Peyer's patch (tissue), 4 donors: ENCODE measurements at regions not wholly inside any gene's neighbourhood (a gene's known extent, or its start where the extent isn't known, plus 50 kb on each side); places are given as distances from the start of the nearest gene placed in this dataset.

Source experiments
- DNase-seq, 3 donors: peaks; one replicate each; pipeline ENCODE4 v3.0.0-alpha.2; 2017 to 2019
- H3K27ac ChIP-seq, 4 donors: fragments of 200-600 bp; sonication (generic); one replicate each; pipeline ENCODE4 v1.5.1; 2016 to 2019
- H3K27me3 ChIP-seq, 2 donors: fragments of 200-600 bp; sonication (generic); one replicate each; pipeline ENCODE4 v1.5.1; 2019
- H3K36me3 ChIP-seq, 3 donors: fragments of 200-600 bp; sonication (generic); one replicate each; pipeline ENCODE4 v1.5.1; 2016 to 2019
- H3K4me1 ChIP-seq, 4 donors: fragments of 200-600 bp; sonication (generic); one replicate each; pipeline ENCODE4 v1.5.1; 2016 to 2019
- H3K4me3 ChIP-seq, 4 donors: fragments of 200-600 bp; sonication (generic); 1 replicate in 3 of 4; 2 replicates in 1 of 4; pipeline ENCODE4 v1.5.1; 2016 to 2019; ENCODE audit warnings: mild to moderate bottlenecking in 1 of 4
- H3K9me3 ChIP-seq, 4 donors: fragments of 200-600 bp; sonication (generic); one replicate each; pipeline ENCODE4 v1.5.1; 2016 to 2019; ENCODE audit warnings: mild to moderate bottlenecking in 1 of 4
- CTCF ChIP-seq, 6 experiments: fragments of 450-650 bp in 4 of 6; fragments of 200-600 bp in 2 of 6; sonication (generic) in 1 of 6; IDR thresholded peaks; one replicate each; pipeline ENCODE4 v1.5.1; 2017 to 2019; ENCODE audit warnings: antibody characterized with exemption in 6 of 6, mild to moderate bottlenecking in 3 of 6, moderate library complexity in 1 of 6
- POLR2A ChIP-seq, 2 donors: fragments of 450-650 bp; IDR thresholded peaks; one replicate each; pipeline ENCODE4 v1.5.1; 2017; ENCODE audit warnings: antibody characterized with exemption in 2 of 2, mild to moderate bottlenecking in 2 of 2, moderate library complexity in 2 of 2

GRCh38 chr20:56985066-56985685 is 281.3 kb downstream of the BMP7 start:
- H3K27ac ChIP-seq: no peak overlapping the region
- no peak for DNase-seq
- H3K36me3 ChIP-seq: no peaks in the 10 kb centered on the region
- TF ChIP-seq CTCF (IDR thresholded peaks at IDR 0.05): no peak
- TF ChIP-seq POLR2A (IDR thresholded peaks at IDR 0.05): no peak
- no peaks in the 10 kb centered on the region for H3K27me3 ChIP-seq
- H3K9me3 ChIP-seq: peaks cover 0 to 6% (median 0%) of the 10 kb centered on the region in 4 donors
- H3K4me1 ChIP-seq: no peaks in the 10 kb centered on the region
- H3K4me3 ChIP-seq: no peak overlapping the region

- Histone ChIP-seq H3K27me3 (no peaks in the 10 kb centered on the region), H3K36me3 (no peaks in the 10 kb centered on the region)
These were observed 280.0 kb downstream of the BMP7 start for GRCh38 chr20:56986476-56986875.

DNA sequence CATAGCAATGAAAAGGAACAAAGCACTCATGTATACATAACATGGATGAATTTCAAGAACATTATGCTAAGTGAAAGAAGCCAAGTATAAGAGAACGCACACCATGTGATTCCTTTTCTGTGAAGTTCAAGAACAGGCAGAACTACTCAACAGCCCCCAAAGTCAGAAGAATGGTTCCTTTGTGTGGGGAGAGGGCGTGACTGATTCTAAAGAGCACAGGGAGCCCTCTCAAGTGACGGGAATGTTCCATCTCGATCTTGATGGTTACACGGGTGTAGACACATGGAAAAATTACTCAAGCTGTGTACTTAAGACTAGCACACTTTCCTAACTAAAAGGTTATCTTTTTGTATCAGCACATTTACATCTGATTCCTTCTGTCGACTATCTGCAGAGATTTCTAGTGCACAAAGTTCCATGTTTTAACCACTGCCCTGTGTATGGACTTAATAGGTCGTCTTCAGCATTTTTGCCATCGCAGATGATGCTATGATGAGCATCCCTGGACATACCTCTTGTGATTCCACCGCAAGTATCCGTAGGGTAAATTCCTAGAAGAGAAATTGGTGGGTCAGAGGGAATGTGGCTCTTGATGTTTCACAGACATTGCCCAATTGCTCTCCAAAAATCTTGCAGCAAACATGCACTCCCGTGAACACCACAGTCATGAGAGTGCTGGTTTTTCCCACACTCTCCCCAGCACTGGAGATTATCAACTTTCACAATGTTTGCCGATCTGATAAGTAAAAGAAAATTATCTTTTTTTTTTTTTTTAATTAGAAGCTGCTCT is 279.3 kb downstream of the BMP7 start:
- Histone ChIP-seq H3K36me3 (no peaks in the 10 kb centered on the region), H3K27ac (no peak overlapping the region), H3K27me3 (no peaks in the 10 kb centered on the region)

More at GRCh38 chr20:56986476-56986875, 280.0 kb downstream of the BMP7 start:
- Histone ChIP-seq H3K27ac (no peak overlapping the region), H3K4me3 (no peak overlapping the region), H3K9me3 (peaks cover 0 to 6% (median 0%) of the 10 kb centered on the region in 4 donors), H3K4me1 (no peaks in the 10 kb centered on the region)
- DNase-seq: no peak
- no peak for TF ChIP-seq CTCF (IDR thresholded peaks at IDR 0.05)
- TF ChIP-seq POLR2A (IDR thresholded peaks at IDR 0.05): no peak

DNA sequence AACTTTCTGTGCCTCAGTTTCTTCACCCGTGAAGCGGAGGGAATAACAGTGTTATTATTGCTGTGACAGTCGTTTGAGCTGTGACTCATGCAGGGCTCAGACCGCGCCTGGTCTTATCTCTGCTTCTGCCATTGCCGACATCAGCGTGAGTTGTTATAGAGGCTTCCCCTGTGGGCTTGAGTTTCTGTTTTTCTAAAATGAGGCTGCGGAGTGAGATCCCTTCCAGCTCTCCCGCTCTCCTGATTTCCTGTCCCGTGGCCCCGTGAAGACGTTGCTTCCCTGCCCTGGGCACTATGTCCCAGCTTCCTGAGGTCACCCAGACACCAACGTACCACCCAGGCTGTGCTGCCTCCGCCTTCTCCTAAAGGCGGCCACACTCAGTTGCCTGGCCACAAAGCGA is 278.5 kb downstream of the BMP7 start:
- H3K4me1 ChIP-seq: no peaks in the 10 kb centered on the region
- DNase-seq: no peak
- no peaks in the 10 kb centered on the region for H3K36me3 ChIP-seq
- TF ChIP-seq POLR2A (IDR thresholded peaks at IDR 0.05) (no peak), CTCF (IDR thresholded peaks at IDR 0.05) (no peak)
- no peaks in the 10 kb centered on the region for H3K27me3 ChIP-seq
- no peak overlapping the region for H3K4me3 ChIP-seq
- H3K27ac ChIP-seq: no peak overlapping the region
- peaks cover 0 to 6% (median 0%) of the 10 kb centered on the region in 4 donors for H3K9me3 ChIP-seq

More for the DNA sequence above, 279.3 kb downstream of the BMP7 start:
- no peak for DNase-seq
- Histone ChIP-seq H3K4me1 (no peaks in the 10 kb centered on the region), H3K4me3 (no peak overlapping the region), H3K9me3 (peaks cover 0 to 6% (median 0%) of the 10 kb centered on the region in 4 donors)
- no peak for TF ChIP-seq CTCF (IDR thresholded peaks at IDR 0.05)
- no peak for TF ChIP-seq POLR2A (IDR thresholded peaks at IDR 0.05)

DNA sequence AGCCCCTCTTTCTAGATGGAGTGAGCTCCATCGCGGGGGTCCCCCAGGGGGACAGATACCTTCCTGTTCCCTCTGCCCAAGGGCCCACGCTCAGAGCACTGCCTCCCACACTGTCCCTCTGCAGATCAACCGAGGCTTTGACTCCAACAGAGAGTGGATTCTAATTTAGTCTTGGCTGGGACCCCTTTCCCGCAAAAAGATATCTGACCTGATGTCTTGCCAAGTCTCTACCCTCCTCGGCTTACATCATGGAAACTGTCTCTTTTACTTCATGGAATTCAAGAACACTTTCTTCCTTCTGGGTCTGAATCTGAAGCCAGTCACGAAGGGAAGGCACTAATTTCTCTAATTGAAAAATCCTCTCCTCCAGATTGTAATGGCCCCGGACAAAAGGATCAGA is 278.0 kb downstream of the BMP7 start:
- H3K4me3 ChIP-seq: no peak overlapping the region
- no peaks in the 10 kb centered on the region for H3K36me3 ChIP-seq
- DNase-seq: no peak
- no peaks in the 10 kb centered on the region for H3K27me3 ChIP-seq
- no peaks in the 10 kb centered on the region for H3K4me1 ChIP-seq
- H3K9me3 ChIP-seq: peaks cover 0 to 6% (median 0%) of the 10 kb centered on the region in 4 donors
- no peak for TF ChIP-seq CTCF (IDR thresholded peaks at IDR 0.05)
- TF ChIP-seq POLR2A (IDR thresholded peaks at IDR 0.05): no peak
- no peak overlapping the region for H3K27ac ChIP-seq
